ENCODE measurements at regions not wholly inside any gene's neighbourhood (a gene's known extent, or its start where the extent isn't known, plus 50 kb on each side); places are given as distances from the start of the nearest gene placed in this dataset.

DNA sequence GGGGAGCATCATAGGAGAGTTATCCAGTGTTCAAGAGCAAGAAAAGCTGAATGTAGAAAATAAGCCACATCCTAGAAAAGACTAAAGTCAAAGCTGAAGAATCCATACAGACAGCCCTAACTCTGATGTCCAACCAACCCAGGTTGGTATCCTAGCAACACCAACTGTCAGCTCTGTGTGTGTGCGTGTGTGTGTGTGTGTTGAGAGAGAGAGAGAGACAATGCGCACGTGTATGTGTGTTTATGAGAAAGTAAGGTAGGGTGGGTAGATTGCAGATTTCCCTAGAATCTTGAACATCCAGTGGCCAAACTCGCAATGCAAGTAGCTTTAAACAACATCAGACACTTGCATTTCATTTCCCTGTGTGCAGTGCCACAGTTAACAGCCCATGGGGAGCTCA lies 274.9 kb downstream of the FAM181B start:
- Histone ChIP-seq H3K4me1 (ENCODE audit: control insufficient read depth, extremely low read depth, insufficient read depth, low read length) (no peaks in the 10 kb centered on the region), H4K20me1 (replicated peaks; ENCODE audit: control insufficient read depth, extremely low read depth, insufficient read depth, low read length) (no peaks in the 10 kb centered on the region), H3K9ac (replicated peaks; ENCODE audit: extremely low read depth, insufficient read depth, low read length) (no peak overlapping the region), H3K4me3 (replicated peaks in 1 of 3; ENCODE audit: insufficient read depth in 1 of 3, low read depth in 1 of 3, low read length in 3 of 3) (no peak overlapping the region), H3K4me2 (ENCODE audit: insufficient read depth, low read length) (no peak overlapping the region), H3K27me3 (ENCODE audit: control insufficient read depth in 2 of 2, insufficient read depth in 2 of 2, low read length in 2 of 2) (no peaks in the 10 kb centered on the region), H3K9me1 (replicated peaks; ENCODE audit: control insufficient read depth, extremely low read depth, insufficient read depth, low read length) (no peaks in the 10 kb centered on the region), H3K9me3 (replicated peaks; ENCODE audit: control insufficient read depth, insufficient read depth, low read length) (no peaks in the 10 kb centered on the region), H3K36me3 (ENCODE audit: control insufficient read depth in 2 of 2, extremely low read depth in 1 of 2, insufficient read depth in 2 of 2, low read length in 2 of 2) (no peaks in the 10 kb centered on the region), H2AFZ (ENCODE audit: low read depth, low read length) (no peak overlapping the region), H3K27ac (ENCODE audit: insufficient read depth, low read depth, low read length) (no peak overlapping the region), H3K79me2 (ENCODE audit: control insufficient read depth, insufficient read depth, low read length) (no peaks in the 10 kb centered on the region)
- intact Hi-C loops (cut with micrococcal nuclease) (no loop called here), dilution Hi-C loops (cut with MboI; ENCODE audit: extremely low pct_ligation_motif_present, low sequenced_read_pairs) (no loop called here)
- BruUV-seq (replicated peaks), result no TSS peak
- DNase-seq (ENCODE audit: low read depth, low spot score), result no peak
- ChIA-PET POLR2A (no interaction called here), CTCF (no interaction called here)
- no peak for TF ChIP-seq FOS (IDR thresholded peaks at IDR 0.05; ENCODE audit: borderline replicate concordance, insufficient read depth, low read length)
- no peak for FAIRE-seq

DNA sequence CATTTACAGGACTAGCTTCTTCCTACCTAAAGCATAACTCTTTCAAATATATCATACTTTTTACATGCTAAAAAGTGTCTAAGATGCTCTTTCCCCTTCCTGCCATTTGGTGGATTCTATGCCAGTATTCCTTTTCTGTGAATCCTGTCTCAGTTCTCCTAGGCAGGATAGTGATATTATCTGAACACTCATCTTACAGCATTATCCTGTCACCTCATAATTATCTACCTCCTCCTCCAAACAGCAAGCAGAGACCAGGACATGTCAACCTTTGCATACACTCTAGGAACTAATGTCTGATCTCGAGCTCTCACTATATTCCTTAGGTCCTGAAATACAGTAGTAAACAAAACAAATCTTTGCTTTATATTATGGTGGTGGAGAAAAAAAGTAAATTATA lies 275.5 kb downstream of the FAM181B start:
- dilution Hi-C loops (cut with MboI; ENCODE audit: extremely low pct_ligation_motif_present, low sequenced_read_pairs) (no loop called here), intact Hi-C loops (cut with micrococcal nuclease) (no loop called here)
- Histone ChIP-seq H3K36me3 (ENCODE audit: control insufficient read depth in 2 of 2, extremely low read depth in 1 of 2, insufficient read depth in 2 of 2, low read length in 2 of 2) (no peaks in the 10 kb centered on the region), H3K4me2 (ENCODE audit: insufficient read depth, low read length) (no peak overlapping the region), H3K27me3 (ENCODE audit: control insufficient read depth in 2 of 2, insufficient read depth in 2 of 2, low read length in 2 of 2) (no peaks in the 10 kb centered on the region), H3K79me2 (ENCODE audit: control insufficient read depth, insufficient read depth, low read length) (no peaks in the 10 kb centered on the region), H3K4me1 (ENCODE audit: control insufficient read depth, extremely low read depth, insufficient read depth, low read length) (no peaks in the 10 kb centered on the region), H3K27ac (ENCODE audit: insufficient read depth, low read depth, low read length) (no peak overlapping the region), H3K4me3 (replicated peaks in 1 of 3; ENCODE audit: insufficient read depth in 1 of 3, low read depth in 1 of 3, low read length in 3 of 3) (no peak overlapping the region), H3K9me1 (replicated peaks; ENCODE audit: control insufficient read depth, extremely low read depth, insufficient read depth, low read length) (no peaks in the 10 kb centered on the region), H3K9me3 (replicated peaks; ENCODE audit: control insufficient read depth, insufficient read depth, low read length) (no peaks in the 10 kb centered on the region), H4K20me1 (replicated peaks; ENCODE audit: control insufficient read depth, extremely low read depth, insufficient read depth, low read length) (no peaks in the 10 kb centered on the region), H2AFZ (ENCODE audit: low read depth, low read length) (no peak overlapping the region), H3K9ac (replicated peaks; ENCODE audit: extremely low read depth, insufficient read depth, low read length) (no peak overlapping the region)
- no TSS peak for BruUV-seq (replicated peaks)
- no peak for DNase-seq (ENCODE audit: low read depth, low spot score)
- CTCF ChIA-PET, result no interaction called here
- no peak for FAIRE-seq
- POLR2A ChIA-PET, result no interaction called here
- TF ChIP-seq MYC (IDR thresholded peaks at IDR 0.05; ENCODE audit: low read depth, low read length), result no peak
- TF ChIP-seq POLR2A (IDR thresholded peaks at IDR 0.05; ENCODE audit: low read depth, low read length), result no peak
- no peak for TF ChIP-seq JUN (IDR thresholded peaks at IDR 0.05; ENCODE audit: borderline replicate concordance, insufficient read depth, insufficient read length, low read depth)
- TF ChIP-seq POLR2AphosphoS5 (IDR thresholded peaks at IDR 0.05; ENCODE audit: insufficient read depth, low read depth, low read length), result no peak
- no peak for TF ChIP-seq GATA2 (IDR thresholded peaks at IDR 0.05; ENCODE audit: insufficient read depth, insufficient read length, low read depth, low read length)
- no peak for TF ChIP-seq FOS (IDR thresholded peaks at IDR 0.05; ENCODE audit: borderline replicate concordance, insufficient read depth, low read length)
- no peak for TF ChIP-seq EZH2 (IDR thresholded peaks at IDR 0.05; ENCODE audit: borderline replicate concordance, low read depth, low read length, severe bottlenecking)
- TF ChIP-seq, protein P1, sequence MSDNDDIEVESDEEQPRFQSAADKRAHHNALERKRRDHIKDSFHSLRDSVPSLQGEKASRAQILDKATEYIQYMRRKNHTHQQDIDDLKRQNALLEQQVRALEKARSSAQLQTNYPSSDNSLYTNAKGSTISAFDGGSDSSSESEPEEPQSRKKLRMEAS (IDR thresholded peaks at IDR 0.05; ENCODE audit: insufficient read depth, insufficient read length), result no peak
- TF ChIP-seq, protein P2, sequence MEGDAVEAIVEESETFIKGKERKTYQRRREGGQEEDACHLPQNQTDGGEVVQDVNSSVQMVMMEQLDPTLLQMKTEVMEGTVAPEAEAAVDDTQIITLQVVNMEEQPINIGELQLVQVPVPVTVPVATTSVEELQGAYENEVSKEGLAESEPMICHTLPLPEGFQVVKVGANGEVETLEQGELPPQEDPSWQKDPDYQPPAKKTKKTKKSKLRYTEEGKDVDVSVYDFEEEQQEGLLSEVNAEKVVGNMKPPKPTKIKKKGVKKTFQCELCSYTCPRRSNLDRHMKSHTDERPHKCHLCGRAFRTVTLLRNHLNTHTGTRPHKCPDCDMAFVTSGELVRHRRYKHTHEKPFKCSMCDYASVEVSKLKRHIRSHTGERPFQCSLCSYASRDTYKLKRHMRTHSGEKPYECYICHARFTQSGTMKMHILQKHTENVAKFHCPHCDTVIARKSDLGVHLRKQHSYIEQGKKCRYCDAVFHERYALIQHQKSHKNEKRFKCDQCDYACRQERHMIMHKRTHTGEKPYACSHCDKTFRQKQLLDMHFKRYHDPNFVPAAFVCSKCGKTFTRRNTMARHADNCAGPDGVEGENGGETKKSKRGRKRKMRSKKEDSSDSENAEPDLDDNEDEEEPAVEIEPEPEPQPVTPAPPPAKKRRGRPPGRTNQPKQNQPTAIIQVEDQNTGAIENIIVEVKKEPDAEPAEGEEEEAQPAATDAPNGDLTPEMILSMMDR (IDR thresholded peaks at IDR 0.05; ENCODE audit: extremely low read depth in 1 of 2, insufficient read depth in 1 of 2, low read depth in 1 of 2, low read length in 2 of 2), result no peak
